GM19438 (cell line): ENCODE measurements at regions not wholly inside any gene's neighbourhood (a gene's known extent, or its start where the extent isn't known, plus 50 kb on each side); places are given as distances from the start of the nearest gene placed in this dataset.

Source experiments
- ATAC-seq: cut with Tn5 transposase; IDR thresholded peaks from one replicate; pipeline ENCODE4 v1.9.1; 2021; ENCODE audit warnings: low read depth; ENCODE audit not compliant: unreplicated experiment

GRCh38 chr4:100852326-100852725 lies 334.5 kb upstream of the EMCN start:
- no peak for ATAC-seq

GRCh38 chr4:100849319-100849718 lies 331.5 kb upstream of the EMCN start:
- ATAC-seq: no peak

- peak; percentile 91 for ATAC-seq
These were observed 331.0 kb upstream of the EMCN start for GRCh38 chr4:100848841-100849240.

GRCh38 chr4:100843910-100844309 lies 326.1 kb upstream of the EMCN start:
- no peak for ATAC-seq

- ATAC-seq: no peak
These were observed 325.0 kb upstream of the EMCN start for GRCh38 chr4:100842856-100843255.

- ATAC-seq: no peak
These were observed 324.1 kb upstream of the EMCN start for GRCh38 chr4:100841911-100842310.

GRCh38 chr4:100839712-100840111 lies 321.9 kb upstream of the EMCN start:
- no peak for ATAC-seq

- no peak for ATAC-seq
These were observed 320.5 kb upstream of the EMCN start for GRCh38 chr4:100838286-100838685.

- ATAC-seq: no peak
These were observed 319.1 kb upstream of the EMCN start for GRCh38 chr4:100836929-100837328.

- no peak for ATAC-seq
These were observed 316.8 kb upstream of the EMCN start for GRCh38 chr4:100834616-100835015.

- no peak for ATAC-seq
These were observed 316.1 kb upstream of the EMCN start for GRCh38 chr4:100833906-100834305.

GRCh38 chr4:100828986-100829685 lies 311.3 kb upstream of the EMCN start:
- ATAC-seq: no peak

- ATAC-seq: no peak
These were observed 310.5 kb upstream of the EMCN start for GRCh38 chr4:100828364-100828763.

- ATAC-seq: no peak
These were observed 309.9 kb upstream of the EMCN start for GRCh38 chr4:100827756-100828155.

GRCh38 chr4:100826808-100827548 lies 309.2 kb upstream of the EMCN start:
- no peak for ATAC-seq

- no peak for ATAC-seq
These were observed 308.2 kb upstream of the EMCN start for GRCh38 chr4:100826067-100826466.

GRCh38 chr4:100823993-100824323 lies 306.1 kb upstream of the EMCN start:
- ATAC-seq: peak; percentile 20

GRCh38 chr4:100823066-100823992 lies 305.5 kb upstream of the EMCN start:
- peak; percentile 67 for ATAC-seq

- no peak for ATAC-seq
These were observed 302.4 kb upstream of the EMCN start for GRCh38 chr4:100820249-100820648.

GRCh38 chr4:100819505-100819904 lies 301.7 kb upstream of the EMCN start:
- ATAC-seq: no peak

- ATAC-seq: no peak
These were observed 298.7 kb upstream of the EMCN start for GRCh38 chr4:100816436-100817045.
